Ascending aorta (tissue), 2 donors: ENCODE measurements at regions not wholly inside any gene's neighbourhood (a gene's known extent, or its start where the extent isn't known, plus 50 kb on each side); places are given as distances from the start of the nearest gene placed in this dataset.
A peak's percentile ranks its signal among the peaks of the same experiment; 100 is the strongest.

Experiments used
- DNase-seq, 2 donors: peaks; one replicate each; pipeline ENCODE4 v3.0.0-alpha.2; 2019; ENCODE audit warnings: low spot score in 2 of 2
- H3K27ac ChIP-seq, 2 donors: fragments of 200-600 bp; sonication (generic); one replicate each; pipeline ENCODE4 v1.5.1; 2016 to 2017; ENCODE audit warnings: mild to moderate bottlenecking in 1 of 2
- H3K27me3 ChIP-seq: fragments of 200-600 bp; sonication (generic); one replicate; pipeline ENCODE4 v1.5.1; 2017
- H3K36me3 ChIP-seq, 2 donors: fragments of 200-600 bp; sonication (generic); one replicate each; pipeline ENCODE4 v1.5.1; 2016
- H3K4me1 ChIP-seq, 2 donors: fragments of 200-600 bp; sonication (generic); one replicate each; pipeline ENCODE4 v1.5.1; 2016 to 2017; ENCODE audit warnings: mild to moderate bottlenecking in 1 of 2
- H3K4me3 ChIP-seq, 2 donors: fragments of 200-600 bp; sonication (generic); one replicate each; pipeline ENCODE4 v1.5.1; 2016 to 2017; ENCODE audit warnings: mild to moderate bottlenecking in 1 of 2
- H3K9me3 ChIP-seq, 2 donors: fragments of 200-600 bp; sonication (generic); one replicate each; pipeline ENCODE4 v1.5.1; 2016
- intact Hi-C: fragments of 100-400 bp; cut with DNase I; formaldehyde crosslinking; loops from one replicate; pipeline ENCODE4 v1.15.1; 2023
- TF ChIP-seq, protein P1 (sequence below), 3 experiments: fragments of 200-600 bp in 2 of 3; fragments of 450-650 bp in 1 of 3; sonication (generic) in 2 of 3; IDR thresholded peaks; one replicate each; pipeline ENCODE4 v1.5.1; 2016 to 2019; ENCODE audit warnings: antibody characterized with exemption in 3 of 3, mild to moderate bottlenecking in 1 of 3, moderate library complexity in 1 of 3

DNA sequence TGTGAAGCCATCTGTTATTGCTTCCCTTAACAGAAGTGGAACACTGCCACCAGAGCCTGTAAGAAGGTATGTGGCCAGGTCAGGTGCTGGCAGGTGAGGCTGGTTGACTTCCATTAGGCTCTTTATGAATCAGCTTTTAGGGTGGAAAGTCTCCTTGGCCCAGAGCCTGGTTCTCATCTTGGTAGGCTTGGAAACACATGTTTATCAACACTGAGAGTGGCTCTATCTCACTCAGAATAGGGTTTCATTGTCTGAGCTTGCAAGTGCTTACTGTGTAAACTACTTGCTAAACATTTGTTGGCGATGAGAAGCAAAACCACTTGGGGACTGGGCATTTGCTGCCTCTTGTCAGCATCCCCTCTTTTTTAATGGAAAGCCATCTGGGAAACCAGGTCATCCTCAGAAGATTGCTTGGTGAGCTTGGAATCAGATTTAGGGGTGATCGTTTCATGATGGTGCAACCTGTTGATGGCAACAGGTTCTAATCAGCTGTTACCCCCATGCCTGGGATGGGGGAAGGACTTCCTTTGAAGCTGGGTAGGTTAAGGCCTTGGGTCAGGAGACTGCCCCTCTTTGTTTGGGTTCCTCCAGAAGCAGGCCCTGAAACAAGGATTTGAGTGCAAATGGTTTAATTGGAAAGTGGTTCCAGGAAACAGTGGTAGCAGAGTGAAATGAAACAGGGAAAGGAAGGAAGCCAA lies 75.0 kb upstream of the AMPD3 start:
- no peak for DNase-seq
- peaks cover 7 to 13% of the 10 kb centered on the region in 2 donors for H3K4me1 ChIP-seq
- no peaks in the 10 kb centered on the region for H3K36me3 ChIP-seq
- H3K9me3 ChIP-seq: no peaks in the 10 kb centered on the region
- peak overlapping the region; percentile 32 to 66 for H3K27ac ChIP-seq
- TF ChIP-seq, protein P1, sequence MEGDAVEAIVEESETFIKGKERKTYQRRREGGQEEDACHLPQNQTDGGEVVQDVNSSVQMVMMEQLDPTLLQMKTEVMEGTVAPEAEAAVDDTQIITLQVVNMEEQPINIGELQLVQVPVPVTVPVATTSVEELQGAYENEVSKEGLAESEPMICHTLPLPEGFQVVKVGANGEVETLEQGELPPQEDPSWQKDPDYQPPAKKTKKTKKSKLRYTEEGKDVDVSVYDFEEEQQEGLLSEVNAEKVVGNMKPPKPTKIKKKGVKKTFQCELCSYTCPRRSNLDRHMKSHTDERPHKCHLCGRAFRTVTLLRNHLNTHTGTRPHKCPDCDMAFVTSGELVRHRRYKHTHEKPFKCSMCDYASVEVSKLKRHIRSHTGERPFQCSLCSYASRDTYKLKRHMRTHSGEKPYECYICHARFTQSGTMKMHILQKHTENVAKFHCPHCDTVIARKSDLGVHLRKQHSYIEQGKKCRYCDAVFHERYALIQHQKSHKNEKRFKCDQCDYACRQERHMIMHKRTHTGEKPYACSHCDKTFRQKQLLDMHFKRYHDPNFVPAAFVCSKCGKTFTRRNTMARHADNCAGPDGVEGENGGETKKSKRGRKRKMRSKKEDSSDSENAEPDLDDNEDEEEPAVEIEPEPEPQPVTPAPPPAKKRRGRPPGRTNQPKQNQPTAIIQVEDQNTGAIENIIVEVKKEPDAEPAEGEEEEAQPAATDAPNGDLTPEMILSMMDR (IDR thresholded peaks at IDR 0.05): no peak
- intact Hi-C loops: no loop called here
- no peak overlapping the region for H3K4me3 ChIP-seq
- no peaks in the 10 kb centered on the region for H3K27me3 ChIP-seq

- peaks cover 7 to 13% of the 10 kb centered on the region in 2 donors for H3K4me1 ChIP-seq
- peak overlapping the region in 1 of 2 donors; percentile 66 for H3K27ac ChIP-seq
- TF ChIP-seq, protein P1 (IDR thresholded peaks at IDR 0.05): no peak
These were observed 74.1 kb upstream of the AMPD3 start for GRCh38 chr11:10380921-10381320.

GRCh38 chr11:10381736-10382135 lies 73.3 kb upstream of the AMPD3 start:
- intact Hi-C loops: no loop called here
- Histone ChIP-seq H3K4me3 (no peak overlapping the region), H3K4me1 (peaks cover 7 to 10% of the 10 kb centered on the region in 2 donors), H3K27me3 (no peaks in the 10 kb centered on the region), H3K9me3 (no peaks in the 10 kb centered on the region), H3K27ac (no peak overlapping the region), H3K36me3 (no peaks in the 10 kb centered on the region)
- TF ChIP-seq, protein P1 (IDR thresholded peaks at IDR 0.05): no peak
- DNase-seq: no peak

More at GRCh38 chr11:10380921-10381320, 74.1 kb upstream of the AMPD3 start:
- DNase-seq: no peak
- H3K4me3 ChIP-seq: no peak overlapping the region
- H3K9me3 ChIP-seq: no peaks in the 10 kb centered on the region
- H3K36me3 ChIP-seq: no peaks in the 10 kb centered on the region
- intact Hi-C loops: no loop called here
- H3K27me3 ChIP-seq: no peaks in the 10 kb centered on the region

DNA sequence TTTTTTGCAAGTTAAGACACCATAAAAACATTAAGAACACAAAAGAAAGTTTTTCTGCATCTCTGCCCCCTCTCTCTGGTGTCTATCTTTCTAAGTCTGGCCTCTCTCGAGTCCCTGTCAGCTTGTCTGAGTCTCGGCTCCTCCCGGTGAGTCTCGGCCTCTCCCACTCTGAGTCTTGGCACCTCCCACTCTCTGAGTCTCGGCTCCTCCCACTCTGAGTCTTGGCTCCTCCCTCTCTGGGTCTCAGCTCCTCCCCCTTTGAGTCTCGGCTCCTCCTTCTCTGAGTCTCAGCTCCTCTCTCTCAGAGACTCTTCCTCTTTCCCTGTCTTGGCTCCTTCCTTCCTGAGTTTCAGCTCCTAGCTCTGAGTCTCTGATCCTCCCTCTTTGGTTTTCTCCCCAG lies 72.5 kb upstream of the AMPD3 start:
- Histone ChIP-seq H3K27ac (no peak overlapping the region), H3K27me3 (no peaks in the 10 kb centered on the region)
- TF ChIP-seq, protein P1 (IDR thresholded peaks at IDR 0.05): no peak

DNA sequence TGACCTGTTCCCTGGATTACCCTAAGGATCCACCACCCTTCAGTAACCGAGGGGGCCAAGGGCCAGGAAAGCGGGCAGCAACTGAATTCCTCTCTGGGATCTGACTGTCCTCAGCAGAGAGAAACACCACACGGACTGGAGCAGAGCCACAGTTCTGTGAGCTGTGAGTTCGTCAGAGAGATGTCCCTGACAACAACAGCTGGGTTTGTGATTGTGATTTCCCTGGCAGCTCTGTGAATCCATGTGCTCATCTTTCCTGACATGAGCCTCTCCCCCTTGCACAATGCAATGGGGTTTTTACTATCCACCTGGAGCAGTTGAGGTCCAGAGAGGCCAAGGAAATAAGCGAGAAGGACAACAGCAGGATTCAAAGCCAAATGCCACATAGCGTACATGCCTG lies 69.4 kb upstream of the AMPD3 start:
- H3K4me1 ChIP-seq: peaks cover 6 to 23% of the 10 kb centered on the region in 2 donors
- no peak overlapping the region for H3K4me3 ChIP-seq
- H3K36me3 ChIP-seq: no peaks in the 10 kb centered on the region
- intact Hi-C loops: no loop called here
- TF ChIP-seq, protein P1 (IDR thresholded peaks at IDR 0.05): no peak
- no peak for DNase-seq
- no peaks in the 10 kb centered on the region for H3K27me3 ChIP-seq
- no peaks in the 10 kb centered on the region for H3K9me3 ChIP-seq
- no peak overlapping the region for H3K27ac ChIP-seq

More for the DNA sequence above, 72.5 kb upstream of the AMPD3 start:
- no peaks in the 10 kb centered on the region for H3K9me3 ChIP-seq
- peaks cover 7 to 11% of the 10 kb centered on the region in 2 donors for H3K4me1 ChIP-seq
- no peak overlapping the region for H3K4me3 ChIP-seq
- no peak for DNase-seq
- intact Hi-C loops: no loop called here
- no peaks in the 10 kb centered on the region for H3K36me3 ChIP-seq
